GM18909 (cell line): ENCODE measurements at regions not wholly inside any gene's neighbourhood (a gene's known extent, or its start where the extent isn't known, plus 50 kb on each side); places are given as distances from the start of the nearest gene placed in this dataset.
"Not testable (repeated sequence)": the region's sequence is repeated elsewhere in the genome, so short reads cannot be mapped to it uniquely, and the experiment has no call there.

Experiments
- ATAC-seq: cut with Tn5 transposase; IDR thresholded peaks from one replicate; pipeline ENCODE4 v1.9.1; 2021; ENCODE audit warnings: mild to moderate bottlenecking; ENCODE audit not compliant: unreplicated experiment, poor library complexity

DNA sequence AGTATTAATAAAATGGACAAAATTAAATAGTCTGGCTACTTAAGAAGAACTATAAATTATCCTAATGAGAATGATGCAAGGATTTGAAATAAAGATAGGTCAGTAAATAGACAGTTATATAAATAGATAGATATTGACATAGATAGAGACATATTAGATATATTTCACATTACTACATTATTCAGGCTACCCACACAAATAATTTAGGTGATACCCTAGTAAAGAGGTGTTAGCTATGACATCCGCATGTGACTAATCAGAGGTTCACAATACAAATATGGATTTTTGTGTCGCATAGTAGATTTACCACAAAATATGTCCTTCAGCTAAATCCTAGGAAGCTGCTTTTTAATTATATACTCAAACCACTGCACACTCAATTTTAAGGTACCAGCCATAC, 729.0 kb upstream of the ANO3 start:
- ATAC-seq, result no peak

DNA sequence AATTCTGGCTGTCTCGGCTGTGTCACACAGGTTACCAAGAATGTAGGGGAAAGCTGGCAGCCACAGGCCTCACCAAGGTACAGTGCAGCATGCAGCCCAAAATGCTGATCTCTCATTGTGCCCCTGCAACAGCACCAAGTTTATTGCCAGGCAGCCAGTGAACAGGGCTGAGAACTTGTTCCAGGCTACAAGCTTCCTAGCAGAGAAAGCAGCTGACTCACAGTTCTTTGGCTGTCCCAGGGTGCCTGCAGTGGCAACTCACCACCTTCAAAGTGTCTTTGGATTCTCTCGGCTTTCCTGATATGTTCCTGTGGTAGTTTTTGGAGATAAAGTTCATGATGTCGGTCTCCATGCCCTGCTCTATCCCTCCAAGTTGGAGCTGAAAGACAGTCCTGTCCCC, 719.1 kb upstream of the ANO3 start:
- ATAC-seq, result no peak

DNA sequence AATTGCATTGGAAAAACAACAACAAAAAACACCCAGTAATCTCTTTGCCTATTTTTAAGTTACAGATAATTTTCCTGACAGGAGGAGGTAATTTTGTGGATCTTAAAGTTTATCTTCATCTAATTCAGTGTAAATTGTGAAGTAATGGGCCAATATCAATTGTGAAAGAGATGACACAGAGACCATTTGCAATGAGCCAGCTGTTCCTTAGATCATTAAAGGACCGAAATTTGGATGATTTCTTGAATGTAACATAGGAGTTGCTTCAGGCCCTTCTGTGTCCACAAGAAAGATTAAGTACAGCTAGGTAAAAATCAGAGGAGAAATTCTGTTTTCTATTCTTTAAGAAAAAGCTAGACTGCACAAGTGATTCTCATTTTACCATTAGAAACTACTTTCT, 718.5 kb upstream of the ANO3 start:
- no peak for ATAC-seq

DNA sequence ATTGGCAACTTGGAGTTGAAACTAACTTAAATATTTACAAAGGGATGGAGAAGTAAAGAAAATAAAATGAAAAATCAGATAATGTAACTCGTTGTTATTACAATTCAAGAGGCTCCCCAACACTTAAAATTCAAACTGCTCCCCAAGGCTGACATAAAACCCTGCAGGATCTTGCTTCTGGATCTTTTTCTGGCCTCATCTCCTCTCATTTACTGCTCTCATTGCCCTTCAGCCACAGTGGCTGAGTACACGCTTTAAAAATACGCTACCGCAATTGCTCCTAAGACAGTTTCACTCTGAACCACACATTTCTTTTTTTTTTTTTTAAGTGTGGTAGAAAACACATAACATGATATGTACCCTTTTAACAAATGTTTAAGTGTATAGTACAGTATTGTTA, 718.1 kb upstream of the ANO3 start:
- no peak for ATAC-seq

DNA sequence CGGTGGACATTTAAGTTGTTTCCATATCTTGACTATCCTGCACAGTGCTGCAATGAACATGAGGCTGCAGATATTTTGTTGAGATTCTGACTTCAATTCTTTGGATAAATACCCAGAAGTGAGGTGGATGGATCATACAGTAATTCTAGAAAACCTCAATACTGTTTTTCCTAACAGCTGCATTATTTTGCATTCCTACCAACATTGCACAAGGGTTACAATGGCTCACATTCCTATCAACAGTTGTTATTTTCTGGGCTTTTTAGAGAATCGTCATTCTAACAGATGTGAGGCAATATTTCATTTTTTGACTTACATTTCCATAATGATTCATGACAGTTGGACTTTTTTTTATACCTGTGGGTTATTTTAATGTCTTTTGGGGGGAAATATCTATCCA, 716.9 kb upstream of the ANO3 start:
- no peak for ATAC-seq

DNA sequence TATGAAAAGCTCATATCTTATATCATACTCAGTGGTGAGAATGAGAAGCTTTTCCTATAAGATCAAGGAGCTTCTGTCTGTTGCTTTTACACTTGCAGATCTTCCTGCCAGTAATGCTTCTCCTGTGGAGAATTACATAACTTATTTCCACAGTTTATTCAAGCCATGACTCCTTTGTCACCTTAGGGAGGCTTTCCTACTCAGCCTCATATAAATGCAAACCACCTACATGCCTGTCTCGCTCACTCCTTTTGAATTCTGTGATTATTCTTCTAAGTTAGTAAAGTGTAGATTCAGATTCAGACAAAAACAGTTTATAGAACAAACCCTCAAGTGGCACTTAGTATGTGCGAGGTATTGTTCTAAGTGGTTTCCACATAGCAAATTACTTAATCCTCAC, 716.1 kb upstream of the ANO3 start:
- ATAC-seq, result no peak

DNA sequence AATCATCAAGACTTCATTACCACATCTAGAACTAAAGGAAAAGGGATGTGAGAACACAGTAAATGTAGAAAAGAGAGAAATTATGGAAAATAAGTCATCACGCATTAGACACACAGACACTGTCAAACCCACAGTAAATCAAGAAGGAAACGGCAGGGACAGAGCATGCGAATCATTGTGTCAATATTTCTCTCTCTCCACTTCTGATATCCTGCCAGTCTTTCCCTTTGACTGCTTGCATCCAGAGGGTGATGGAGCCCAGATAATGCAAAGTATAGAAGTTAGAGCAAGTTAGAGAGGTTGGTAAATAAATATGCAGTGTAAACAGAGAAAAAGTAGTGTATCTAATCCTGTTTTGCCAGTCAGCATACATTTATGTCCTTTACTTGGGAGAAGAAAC, 706.8 kb upstream of the ANO3 start:
- no peak for ATAC-seq

DNA sequence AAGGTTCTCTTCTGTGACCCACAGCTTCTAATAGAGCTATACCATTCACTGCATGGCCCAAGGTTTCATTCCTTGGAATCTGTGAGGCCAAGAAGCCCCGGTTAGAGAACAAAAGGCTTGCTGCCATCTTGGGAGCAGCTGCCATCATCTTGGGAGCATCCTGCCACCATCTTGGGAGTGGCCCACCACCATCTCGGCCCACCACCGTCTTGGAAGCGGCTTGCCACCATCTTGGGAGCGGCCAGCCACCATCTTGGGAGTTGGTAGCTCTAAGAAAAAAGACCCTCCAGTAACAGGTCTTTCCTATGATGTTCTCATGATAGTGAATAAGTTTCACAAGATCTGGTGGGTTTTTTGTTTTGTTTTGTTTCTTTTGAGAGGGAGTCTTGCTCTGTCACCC, 703.9 kb upstream of the ANO3 start:
- no peak for ATAC-seq

DNA sequence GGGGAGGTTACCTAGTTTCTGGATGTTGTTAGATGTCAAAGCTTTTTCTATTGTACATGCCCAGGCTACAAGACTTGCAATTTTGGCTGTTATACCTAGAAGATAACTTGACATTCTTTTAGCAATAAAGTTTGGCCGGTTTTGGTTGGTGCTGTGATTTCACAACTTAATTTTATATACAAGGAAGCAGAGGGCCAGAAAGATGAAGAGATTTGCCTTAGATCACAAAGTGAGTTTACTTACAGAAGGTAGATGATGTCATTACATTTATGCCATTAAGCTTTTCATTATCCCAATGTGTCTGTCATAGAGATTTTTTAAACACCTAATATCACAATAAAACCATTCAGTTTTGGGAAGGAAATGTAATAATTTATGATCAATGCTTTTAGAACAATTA, 698.7 kb upstream of the ANO3 start:
- no peak for ATAC-seq

DNA sequence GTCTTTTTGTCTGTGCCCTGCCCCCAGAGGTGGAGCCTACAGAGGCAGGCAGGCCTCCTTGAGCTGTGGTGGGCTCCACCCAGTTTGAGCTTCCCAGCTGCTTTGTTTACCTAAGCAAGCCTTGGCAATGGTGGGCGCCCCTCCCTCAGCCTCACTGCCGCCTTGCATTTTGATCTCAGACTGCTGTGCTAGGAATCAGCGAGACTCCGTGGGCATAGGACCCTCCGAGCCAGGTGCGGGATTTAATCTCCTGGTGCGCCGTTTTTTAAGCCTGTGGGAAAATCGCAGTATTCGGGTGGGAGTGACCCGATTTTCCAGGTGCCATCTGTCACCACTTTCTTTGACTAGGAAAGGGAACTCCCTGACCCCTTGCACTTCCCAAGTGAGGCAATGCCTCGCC, 682.7 kb upstream of the ANO3 start:
- not testable (repeated sequence) for ATAC-seq

DNA sequence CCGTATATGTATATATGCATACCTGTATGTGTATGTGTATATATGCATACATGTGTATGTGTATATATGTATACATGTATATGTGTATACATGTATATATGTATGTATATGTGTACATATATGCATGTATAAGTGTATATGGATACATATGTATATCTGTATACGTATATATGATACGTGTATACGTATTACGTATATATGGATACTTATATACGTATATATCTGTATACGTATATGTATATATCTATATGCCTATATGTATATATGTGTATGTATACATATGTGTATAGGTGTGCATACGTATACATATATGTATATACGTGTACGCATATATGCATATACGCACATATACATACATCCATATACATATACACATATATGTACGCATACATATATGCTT, 681.6 kb upstream of the ANO3 start:
- ATAC-seq, result no peak

DNA sequence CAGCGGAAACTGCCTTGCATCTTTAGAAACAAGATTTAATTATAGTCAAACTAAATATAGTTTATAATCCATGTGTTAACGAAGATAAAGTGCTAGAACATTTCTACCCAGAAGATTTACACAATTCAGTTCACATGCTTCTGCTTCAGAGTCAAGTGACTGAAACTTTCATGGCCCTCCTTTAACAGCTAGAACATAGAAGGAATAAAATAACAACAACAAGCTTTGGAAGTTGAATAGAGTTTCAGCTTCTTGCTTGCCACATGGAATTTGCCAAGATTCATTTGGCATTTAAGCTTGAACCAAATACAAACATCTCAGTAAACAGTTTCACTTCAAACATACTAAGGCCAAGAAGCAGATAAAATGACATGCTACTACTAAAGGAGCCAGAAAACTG, 676.3 kb upstream of the ANO3 start:
- ATAC-seq, result no peak

DNA sequence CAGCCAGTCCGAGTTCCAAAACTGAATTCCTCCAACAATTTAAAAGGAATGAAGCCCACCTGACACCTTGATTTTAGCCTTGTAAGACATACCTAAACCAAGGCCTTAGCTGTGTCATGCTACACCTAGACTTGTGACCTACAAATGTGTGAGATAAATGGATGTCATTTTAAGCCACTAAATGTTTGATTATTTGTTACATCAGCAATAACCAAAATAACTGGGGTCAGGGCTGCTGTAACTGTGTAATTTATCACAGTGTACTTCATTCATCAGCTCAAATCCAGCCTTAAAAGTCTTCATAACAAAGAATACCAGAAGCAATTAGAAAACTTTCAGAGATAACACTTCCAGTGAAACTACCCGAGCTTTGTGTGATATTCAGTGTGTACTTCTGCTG, 673.0 kb upstream of the ANO3 start:
- no peak for ATAC-seq

DNA sequence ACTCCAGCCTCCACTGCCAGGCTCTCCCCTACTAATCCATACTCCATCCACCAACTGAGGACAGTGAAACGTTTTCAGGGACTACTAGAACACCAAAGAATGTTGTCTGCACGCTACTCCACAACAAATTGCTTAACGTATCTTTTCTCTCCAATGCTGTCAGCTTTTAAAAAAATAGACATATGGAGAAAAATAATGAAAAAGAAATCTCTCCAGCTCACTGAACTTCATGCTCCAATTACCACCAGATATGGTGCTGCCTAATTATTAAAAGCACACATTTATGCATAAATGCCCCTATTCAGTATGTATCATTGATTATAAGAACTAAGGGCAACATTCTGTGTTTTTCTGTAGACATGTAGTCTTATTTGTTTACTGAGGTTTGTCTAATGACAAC, 672.2 kb upstream of the ANO3 start:
- no peak for ATAC-seq

DNA sequence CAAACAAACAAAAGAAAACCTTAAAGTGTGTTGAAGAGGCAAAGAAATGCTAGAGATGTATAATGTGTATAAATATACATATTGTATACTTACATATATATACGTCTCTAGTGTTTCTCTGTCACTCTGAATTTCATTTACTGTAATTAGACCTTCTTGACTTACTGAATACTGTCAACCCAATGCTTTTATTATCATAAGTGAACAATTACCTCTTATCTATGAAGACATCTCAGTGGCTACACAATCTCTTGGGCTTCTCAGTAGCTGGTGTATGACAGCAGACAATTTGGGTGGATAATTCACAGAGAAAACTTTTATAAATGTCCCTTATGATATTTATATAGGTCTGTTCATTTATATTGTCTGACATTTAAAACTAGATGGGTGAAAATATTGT, 664.1 kb upstream of the ANO3 start:
- ATAC-seq, result no peak

DNA sequence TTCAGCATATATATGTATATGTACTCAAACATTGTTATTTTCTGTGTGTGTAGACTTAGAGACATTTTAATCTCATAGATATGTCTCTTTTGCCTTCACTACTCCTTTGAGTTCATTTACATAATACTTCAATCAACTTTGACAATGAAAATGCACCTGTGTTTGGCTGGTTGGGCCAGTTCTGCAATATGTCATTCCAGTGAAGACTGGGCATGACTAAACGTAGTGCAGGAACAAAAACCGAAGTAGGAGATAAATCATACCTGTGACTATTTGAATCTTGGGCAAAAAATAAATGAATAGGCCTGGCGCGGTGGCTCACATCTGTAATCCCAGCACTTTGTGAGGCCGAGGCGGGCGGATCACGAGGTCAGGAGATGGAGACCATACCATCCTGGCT, 640.0 kb upstream of the ANO3 start:
- ATAC-seq, result no peak

DNA sequence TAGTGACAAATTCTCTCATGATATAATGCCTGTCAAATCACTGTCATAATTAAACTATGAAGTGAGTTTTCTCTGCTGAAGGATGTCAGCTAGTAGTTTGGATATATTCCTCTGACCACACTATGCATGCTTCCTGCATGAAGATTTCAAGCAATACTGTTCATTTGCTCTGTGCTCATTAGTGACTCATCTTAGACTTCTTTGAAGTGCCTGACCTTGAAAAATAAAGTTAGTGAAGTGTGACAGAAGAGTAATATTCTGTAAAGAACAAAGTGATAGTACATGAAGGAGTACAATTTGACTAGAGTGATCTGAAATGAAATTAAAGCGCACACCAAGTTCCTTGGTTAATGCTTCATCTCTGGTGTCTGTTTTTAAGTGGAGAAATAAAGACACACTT, 629.5 kb upstream of the ANO3 start:
- ATAC-seq, result no peak

DNA sequence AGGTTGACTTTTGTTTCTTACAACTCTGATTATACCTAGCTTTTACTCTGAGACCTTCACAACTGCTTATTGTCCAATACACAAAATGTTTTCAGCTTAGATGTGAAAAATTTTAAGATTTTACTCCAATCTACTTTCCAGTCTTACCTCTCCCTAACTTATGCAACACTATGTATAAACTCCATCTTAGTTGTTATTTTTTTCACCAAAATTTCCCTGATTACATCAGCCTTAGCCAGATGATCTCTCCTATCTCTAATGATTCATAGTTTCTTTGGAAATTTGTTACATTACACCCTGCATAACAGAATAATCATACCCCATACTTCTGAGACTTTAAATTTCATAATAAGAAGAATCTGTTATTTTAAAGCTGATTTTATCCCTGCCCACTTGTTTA, 621.0 kb upstream of the ANO3 start:
- no peak for ATAC-seq

DNA sequence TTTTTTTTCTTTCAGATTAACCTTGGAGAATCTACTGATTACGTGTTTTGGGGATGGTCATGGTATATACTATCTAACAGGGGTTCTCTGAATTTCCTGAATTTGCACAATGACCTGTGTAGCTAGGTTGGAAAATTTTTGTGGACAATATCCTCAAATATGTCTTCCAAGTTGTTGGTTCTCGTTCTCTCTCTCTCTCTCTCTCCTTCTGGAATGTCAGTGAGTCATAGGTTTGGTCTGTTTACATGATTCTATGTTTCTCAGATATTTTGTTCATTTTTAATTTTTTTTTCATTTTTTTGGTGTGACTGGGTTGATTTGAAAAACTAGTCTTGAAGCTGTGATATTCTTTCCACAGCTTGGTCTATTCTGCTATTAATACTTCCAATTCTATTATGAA, 604.0 kb upstream of the ANO3 start:
- no peak for ATAC-seq

DNA sequence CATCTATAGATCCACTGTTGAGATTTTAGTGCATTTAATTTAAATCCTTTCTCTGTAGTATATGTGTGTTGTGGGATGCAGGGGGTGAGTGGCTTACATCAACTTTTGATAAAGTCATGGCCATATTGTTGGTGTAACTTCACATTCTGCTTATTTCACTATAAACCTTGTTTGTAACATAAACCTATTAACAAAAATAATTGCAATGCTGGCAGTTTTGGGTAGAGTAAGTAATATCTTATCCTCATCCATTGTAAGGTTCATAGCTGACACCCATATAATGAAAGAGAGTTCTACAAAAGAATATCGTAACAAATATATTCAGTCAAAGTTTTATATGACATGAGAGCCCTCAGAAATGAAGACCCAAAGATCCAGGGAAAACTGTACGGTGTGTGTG, 601.7 kb upstream of the ANO3 start:
- ATAC-seq, result no peak

DNA sequence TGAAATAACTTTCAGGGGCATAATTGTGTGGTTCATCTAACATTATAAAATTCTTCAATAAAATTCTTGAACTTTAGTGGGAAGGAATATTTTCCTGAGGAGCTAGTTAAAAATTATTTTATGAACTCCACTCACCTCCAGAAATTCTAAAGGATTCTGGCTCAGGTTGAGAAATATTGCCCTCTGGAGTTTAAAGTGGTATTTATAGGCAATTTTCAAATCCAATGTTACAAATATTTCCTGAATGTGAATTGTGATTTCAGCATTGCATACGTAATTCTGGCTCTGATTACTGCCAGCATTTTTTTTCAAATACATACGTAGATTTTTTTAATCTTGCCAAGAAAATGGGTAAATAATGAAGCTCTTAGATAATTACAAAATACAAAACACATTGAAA, 598.2 kb upstream of the ANO3 start:
- no peak for ATAC-seq

DNA sequence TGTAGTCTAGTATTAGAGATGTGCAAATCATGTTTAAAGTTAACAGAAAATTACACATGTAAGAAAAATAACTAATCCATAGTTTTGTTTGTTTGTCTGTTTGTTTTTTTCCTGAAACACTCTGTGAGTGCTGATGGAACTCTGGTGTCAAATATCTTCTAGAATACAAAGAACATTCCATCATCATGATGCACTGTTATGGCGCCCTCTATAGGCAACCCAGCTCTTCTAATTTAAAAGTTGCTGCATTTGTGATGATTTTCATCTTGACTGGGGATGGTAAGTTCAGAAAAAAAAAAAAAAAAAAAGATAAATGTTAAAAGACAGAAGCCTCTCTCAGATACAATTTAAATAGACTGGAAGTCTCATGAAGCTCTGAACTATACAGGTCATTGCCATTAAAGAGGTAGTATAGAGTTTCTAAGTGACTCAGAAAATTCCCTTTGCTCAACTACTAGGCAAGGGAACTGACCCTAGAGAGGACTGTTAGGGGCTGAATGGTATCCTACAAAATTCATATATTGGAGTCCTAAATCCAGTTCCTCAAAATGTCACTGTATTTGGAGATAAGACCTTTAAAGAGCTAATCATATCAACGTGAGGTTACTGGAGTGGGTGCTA, 597.2 kb upstream of the ANO3 start:
- ATAC-seq, result peak; percentile 44

DNA sequence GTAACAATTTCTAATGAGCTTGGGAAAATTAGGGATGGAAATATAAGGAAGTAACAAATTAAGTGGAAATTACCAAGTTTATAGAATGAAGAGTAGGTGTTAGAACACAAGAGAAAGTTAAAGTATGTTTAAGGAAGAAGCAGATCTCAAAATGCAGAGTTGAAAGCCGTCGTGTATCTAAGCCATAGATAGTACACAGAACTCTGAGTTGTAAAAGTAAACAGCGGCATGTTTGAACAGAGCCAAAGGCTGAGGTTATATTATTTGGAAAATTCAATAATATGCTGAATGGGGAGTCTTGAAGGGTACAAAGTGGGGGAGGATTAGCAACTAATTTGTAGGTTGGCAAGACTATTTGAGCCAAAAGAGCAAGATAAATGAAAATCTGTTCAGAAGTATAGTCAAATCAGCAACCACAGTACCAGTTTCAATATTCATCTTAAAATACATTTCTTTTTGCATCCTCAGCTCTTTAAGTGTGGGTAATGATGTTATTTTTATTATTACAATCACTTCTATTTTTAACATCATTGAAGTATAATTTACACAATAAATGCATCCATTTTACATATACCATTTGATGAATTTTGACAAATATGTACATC, 594.8 kb upstream of the ANO3 start:
- ATAC-seq, result no peak
